NCI-H526 treated with DMSO at 0.1 percent for 48 hours (cell line): ENCODE measurements at regions not wholly inside any gene's neighbourhood (a gene's known extent, or its start where the extent isn't known, plus 50 kb on each side); places are given as distances from the start of the nearest gene placed in this dataset.
"Not testable (repeated sequence)": the region's sequence is repeated elsewhere in the genome, so short reads cannot be mapped to it uniquely, and the experiment has no call there.

Source experiments
- DNase-seq: peaks from one replicate; lab custom pipeline; 2025; lab: John Stamatoyannopoulos, UW

DNA sequence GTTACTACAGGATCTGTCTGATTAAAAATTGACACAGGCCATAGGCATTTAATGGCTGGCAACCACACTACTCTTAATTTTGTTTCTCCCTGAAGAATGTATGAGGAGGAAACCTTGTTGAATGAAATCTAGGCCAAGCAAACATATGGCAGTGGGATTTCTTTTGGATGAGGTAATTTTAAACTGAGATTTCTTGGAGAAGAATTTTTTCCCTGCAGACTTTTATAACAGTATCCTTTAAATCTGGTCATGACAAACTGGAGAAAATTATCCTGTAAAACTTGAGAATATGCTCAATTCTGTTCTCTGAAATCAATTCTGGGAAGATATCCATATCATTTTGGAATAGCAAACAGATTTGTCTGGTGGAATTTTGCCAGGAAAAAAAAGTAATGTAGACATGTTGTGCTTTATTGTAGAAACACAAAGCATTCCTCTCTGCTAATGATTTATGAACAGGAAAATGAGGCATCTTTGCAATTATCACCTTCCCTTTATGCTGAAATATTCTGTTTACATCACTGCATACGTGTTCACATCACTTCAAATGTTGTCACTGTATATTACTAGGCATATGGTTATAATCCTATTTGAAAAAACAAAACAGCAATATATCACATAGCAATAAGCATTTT is 108.3 kb upstream of the ARSJ start:
- no peak for DNase-seq

DNA sequence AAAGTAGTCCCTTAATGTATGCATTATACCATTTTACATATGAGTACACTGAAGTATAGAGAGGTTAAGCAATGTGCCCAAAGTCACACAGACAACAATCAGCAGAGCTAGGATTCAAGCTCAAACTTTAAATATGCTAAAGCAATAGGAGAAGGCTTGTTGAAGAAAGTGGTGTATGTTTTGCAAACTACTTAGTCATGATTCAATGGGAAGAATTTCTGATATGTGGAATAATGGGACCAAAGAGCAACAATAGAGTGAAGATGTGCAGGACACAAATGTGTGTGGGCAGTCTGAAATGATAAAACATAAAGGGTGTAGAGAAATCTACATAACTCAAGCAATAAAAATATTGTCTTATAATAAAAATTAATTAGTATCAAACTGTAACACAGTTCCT is 109.0 kb upstream of the ARSJ start:
- DNase-seq = no peak

DNA sequence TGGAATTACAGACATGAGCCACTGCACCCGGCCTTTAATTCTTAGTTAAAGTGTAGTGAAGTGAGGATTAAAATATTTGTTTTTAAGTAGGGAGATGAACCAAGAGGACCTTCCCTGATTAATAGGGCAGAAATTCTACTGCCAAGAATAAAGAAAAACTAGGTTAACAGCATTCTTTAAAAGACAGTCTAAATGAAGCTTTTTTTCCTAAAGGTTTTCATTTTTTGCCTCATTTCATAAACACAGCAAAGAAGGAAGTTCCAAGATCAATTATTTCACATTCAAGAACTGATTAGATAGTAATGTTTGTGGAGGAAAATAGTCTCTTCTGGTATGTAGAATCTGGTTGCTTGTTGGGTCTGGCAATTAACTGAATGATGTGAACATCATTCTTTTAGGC is 112.1 kb upstream of the ARSJ start:
- DNase-seq = no peak

DNA sequence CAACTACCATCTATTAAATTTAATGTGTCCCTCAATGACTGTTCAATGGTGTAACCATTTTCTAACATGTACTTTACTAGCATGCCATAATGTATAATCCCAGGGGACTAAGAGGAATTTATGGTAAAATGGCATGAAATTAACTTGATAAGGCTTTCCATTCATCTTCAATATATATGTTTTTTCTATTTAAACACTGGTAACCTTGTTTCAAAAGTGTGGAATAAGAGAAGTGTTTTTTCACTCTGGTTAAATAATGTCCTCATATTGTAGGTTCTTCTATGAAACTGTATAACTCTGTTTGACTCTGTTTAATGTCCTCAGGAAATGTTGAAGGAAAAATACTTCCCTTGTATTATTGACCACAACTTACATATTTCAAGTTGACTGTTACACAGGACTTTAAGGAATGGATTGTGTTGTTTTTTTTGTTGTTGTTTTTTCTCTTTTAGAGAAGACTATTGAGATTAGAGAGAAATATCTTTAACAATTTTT is 113.8 kb upstream of the ARSJ start:
- DNase-seq = no peak

DNA sequence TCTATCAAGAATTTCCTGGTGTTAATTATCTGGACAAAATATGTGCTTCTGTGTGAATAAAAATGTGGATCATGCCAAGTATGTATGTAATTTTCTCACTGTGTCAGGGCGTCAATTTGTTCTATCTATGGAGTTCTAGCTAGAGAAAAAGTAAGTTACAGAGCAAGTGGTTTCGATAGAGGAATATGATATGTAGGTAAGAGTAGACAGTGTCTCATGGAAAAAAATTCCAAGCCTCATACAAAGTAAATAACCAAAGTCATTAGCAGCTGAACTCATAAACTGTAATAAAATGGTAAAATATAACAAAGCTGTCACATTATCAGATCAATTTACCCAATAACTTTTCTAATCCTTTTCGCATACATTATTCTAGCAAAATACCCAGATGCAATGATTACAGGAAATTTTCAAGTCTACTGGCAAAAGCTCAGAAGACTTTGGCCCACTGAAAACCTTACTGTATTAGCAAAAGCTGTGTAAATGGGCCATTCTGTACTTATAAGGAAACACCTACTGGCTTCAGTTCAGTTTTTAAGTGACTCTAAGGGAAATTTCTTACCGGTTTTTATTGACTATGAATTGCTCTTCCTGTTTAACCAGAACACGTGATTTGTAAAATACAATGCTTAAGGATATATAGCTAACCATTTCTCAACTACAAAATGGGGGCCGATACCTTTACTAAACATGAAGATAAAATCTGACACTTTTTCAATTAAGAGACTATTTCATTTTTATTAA is 121.0 kb upstream of the ARSJ start:
- DNase-seq = no peak

DNA sequence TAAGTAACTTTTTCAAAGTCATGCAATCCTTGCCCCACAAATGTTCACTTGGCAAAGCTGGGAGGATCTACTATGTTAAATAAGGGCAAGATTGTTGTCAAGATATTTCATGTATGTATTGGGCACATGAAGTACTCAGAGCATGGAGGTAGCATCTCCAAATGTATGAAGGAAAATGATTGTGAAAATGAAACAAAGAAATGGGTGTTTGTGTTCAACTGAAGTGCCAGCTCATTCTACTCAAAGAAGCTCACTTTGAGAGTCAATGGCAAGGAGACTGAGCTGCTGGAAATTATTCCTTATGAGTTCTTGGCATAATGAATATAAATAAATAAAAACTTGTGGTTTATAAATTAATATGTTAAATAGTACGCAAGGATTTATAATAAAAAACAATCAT is 124.5 kb upstream of the ARSJ start:
- no peak for DNase-seq

DNA sequence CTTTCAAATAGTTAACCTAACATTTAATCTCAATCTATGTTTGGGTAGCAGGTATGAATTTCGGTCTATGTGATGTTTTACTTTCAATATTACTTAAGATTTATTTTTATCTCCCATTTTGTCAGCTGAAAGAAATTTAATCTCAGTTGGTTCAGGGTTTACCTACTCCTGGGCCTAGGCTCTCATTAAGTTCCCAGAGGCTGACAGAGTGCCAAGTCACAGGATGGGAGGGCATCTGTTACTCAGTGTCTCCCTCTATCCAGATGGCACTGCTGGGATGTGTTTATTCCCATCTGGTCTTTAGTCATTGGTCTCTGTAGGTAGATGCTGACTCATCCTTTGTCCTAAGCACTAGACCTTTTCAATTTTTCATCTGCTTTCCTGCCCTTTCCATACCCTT is 129.4 kb upstream of the ARSJ start:
- DNase-seq = no peak

DNA sequence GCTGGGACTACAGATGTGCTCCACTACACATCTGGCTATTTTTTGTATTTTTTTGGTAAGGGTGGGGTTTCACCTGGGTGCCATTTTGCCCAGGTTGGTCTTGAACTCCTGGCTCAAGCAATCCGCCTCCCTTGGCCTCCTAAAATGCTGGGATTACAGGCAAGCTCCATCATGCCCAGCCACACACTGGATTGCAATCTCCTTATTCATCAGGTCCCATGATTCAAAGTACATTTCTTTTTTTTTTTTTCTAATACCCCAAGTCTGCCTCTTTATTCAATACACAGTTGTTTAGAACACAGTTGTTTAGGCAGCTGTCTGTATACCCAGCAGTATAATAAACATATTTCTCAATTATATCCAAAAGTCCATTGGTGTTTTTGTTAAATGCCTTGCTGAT is 130.3 kb upstream of the ARSJ start:
- no peak for DNase-seq

DNA sequence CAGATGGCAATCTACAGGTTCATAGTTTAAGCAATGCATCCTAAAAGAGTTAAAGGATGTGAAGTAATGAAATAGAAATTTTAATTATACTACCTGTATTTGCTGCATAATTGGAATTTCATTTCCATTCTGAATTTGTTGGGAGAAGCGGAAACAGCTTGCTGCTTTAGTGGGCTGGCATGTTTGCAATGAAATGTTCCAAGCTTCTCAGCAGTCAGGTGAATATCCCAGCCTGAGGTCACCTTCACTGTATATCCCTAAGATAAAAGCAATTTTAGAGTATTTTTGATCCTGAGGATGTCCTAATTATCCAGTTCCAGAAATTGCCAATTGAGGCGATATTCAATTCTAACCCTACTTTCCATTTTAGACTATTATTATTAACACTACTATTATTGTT is 136.1 kb upstream of the ARSJ start:
- no peak for DNase-seq

DNA sequence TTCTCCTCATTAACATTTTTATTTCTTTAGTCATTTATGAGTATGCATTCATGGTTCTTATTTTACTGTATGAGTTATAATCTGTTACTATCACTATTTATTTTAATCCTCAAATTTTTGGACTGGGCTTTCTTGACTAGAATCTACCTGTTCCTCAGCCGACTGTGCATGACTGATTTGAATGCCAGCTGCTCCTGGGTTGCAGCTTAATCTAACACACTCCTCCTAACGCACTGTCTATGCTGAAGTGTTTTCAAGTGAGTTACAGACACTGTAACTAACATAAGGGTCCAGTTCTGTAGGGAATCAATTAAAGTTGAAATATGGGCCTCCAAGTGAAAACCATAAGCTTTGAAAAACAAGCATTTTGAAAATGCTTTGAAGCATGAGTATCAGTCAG is 137.4 kb upstream of the ARSJ start:
- DNase-seq = peak; percentile 29

DNA sequence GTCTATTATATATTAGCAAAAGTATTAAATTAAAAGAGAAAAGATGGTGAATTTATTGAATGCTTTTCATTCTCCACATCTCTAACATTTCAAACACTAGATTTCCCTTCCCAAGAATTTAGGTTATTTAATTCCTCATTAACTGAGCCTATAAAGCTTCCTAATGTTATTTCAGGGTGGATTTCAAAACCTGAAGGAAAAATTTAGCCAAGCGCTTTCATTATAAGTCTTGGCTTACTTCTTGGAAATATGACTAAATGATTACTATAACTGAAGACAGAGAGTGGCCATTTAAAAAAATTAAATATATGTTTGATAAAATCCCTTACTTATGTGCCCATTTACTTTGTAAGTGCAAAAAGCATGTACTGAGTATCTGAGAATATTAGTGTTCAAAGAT is 141.8 kb upstream of the ARSJ start:
- DNase-seq = no peak

DNA sequence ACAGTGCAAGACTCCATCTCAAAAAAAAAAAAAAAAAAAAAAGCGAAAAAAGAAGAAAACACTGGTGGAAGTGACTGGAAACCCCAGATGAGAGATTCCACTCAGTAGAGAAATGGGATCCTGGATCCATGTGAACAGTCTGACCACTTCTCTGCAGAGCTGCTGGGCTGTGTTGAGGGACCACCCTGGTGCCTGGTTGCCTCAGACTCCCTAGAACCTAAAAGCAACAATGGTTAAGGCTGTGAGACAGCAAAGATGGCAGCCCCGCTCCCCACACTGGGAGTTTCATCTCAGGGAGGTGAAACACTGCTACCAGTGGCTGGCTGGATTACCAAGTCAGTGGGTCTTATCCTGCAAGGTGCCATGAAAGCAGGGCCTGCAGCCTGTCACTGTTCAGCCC is 152.8 kb upstream of the ARSJ start:
- DNase-seq = no peak

DNA sequence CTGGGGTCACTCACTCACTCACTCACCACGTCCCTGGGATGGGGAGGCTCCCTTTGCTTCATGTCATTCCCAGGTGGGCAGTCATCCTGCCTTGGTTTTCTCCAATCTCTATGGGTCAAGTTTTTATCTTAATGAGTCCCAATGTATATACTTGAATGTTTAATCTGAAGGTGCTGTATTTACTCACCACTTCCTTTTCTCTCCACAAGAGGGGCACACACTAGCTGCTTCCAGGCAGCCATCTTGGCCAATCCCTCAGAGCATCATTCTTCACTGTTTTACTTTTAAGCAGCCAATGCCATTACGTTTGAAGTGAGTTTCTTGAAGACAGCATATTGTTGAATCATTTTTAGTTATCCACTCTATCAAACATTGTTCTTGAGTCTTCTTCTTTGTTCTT is 153.4 kb upstream of the ARSJ start:
- DNase-seq = no peak

DNA sequence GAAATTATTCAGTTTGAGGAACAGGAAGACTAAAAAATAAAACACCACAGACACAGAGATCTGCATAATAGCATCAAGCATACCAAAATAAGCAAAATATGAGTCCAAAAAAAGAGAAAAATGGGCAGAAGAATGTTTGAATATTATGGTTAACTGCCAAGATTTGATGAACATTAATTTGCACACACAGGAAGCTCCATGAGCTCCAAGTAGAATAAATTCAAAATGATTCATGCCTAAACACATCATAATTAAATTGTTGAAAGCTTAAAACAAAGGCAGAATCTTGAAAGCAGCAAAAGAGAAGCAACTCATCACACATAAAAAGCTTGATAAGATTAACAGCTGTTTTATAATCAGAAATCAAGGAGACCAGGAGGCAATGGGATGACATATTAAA is 156.6 kb upstream of the ARSJ start:
- DNase-seq = no peak

DNA sequence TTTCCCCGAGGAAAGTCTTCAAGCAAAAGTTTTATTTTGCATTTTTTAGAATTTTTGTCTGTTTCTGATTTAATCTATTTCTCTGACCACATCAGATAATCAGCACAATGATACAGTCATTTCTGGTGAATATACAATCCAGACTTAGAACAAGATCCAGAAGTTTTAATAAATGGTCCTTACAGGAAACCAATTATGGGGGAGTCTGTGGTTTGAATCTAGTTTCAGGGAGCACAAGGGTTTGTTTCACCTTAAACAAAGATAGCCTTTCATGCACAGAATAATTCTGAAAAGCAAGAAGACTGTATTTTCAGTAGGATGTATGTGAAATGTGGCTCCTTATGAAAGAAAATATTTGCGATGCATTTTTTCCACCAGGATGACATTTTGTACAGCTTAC is 158.5 kb upstream of the ARSJ start:
- no peak for DNase-seq

DNA sequence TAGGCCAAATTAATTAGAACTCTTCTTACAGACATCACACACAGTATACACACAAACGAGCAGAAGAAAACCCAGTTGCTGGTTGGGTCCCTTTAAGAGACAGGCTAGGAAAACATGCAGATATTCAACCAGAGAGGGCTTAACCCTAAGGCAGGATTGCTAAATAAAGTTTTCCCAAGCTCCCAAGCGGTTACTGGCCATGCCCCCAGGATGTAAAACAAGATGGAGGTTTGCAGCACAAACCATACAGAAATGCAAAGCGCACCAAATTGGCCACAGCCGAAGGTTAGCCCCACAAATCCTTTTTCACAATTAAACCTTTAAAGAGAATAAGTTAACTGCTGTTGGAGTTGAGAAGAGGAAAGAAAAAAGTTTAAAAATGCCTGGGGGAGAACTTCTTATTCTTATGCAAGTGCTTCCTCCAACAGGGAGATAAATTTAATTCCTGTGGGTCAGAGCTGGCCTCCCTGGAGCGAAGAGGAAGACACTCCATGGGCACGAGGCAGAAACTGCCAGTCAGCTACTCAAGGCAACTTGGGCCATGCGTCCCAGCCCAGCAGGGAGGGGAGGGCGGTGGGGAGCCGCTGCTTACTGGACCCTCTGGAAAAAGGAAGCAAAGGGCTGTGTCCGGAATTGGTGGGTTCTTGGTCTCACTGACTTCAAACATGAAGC is 167.6 kb upstream of the ARSJ start:
- no peak for DNase-seq

DNA sequence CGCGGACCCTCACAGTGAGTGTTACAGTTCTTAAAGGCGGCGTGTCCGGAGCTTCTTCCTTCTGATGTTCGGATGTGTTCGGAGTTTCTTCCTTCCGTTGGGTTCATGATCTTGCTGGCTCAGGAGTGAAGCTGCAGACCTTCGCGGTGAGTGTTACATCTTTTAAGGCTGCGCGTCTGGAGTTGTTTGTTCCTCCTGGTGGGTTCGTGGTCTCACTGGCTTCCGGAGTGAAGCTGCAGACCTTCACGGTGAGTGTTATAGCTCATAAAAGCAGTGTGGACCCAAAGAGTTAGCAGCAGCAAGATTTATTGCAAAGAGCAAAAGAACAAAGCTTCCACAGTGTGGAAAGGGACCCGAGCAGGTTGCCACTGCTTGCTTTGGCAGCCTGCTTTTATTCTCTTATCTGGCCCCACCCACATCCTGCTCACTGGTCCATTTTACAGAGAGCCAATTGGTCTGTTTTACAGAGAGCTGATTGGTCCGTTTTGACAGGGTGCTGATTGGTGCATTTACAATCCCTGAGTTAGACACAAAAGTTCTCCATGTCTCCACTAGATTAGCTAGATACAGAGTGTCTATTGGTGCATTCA is 168.3 kb upstream of the ARSJ start:
- not testable (repeated sequence) for DNase-seq

DNA sequence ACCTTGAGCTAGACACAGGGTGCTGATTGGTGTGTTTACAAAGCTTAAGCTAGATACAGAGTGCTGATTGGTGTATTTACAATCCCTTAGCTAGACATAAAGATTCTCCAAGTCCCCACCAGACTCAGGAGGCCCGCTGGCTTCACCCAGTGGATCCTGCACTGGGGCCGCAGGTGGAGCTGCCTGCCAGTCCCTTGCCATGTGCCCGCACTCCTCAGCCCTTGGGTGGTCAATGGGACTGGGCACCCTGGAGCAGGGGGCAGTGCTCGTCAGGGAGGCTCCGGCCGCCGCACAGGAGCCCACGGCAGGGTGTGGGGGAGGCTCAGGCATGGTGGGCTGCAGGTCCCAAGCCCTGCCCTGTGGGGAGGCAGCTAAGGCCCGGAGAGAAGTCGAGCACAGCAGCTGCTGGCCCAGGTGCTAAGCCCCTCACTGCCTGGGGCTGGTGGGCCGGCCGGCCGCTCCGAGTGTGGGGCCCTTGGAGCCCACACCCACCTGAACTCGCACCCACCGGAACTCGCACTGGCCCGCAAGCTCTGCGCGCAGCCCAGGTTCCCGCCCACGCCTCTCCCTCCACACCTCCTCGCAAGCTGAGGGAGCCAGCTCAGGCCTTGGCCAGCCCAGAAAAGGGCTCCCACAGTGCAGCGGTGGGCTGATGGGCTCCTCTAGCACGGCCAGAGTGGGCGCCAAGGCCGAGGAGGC is 169.1 kb upstream of the ARSJ start:
- DNase-seq = not testable (repeated sequence)

DNA sequence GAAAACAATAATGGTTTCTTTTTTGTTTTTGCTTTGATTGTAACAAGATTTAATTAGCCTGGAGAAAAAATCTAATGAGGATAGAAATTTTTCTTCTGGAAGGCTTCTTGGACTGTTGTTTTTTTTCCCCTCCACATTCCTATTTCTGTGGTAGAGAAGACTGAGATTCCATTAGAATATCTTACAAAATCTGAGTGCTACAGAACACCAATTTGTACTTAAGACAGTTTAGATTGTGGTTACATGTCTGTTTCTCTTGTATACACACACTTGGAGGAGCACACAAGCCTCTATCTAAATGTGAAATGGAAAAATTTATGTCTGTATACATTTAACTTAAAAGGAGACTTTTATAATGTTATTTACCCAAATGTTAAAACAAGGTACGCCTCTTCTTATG is 176.9 kb upstream of the ARSJ start:
- DNase-seq = no peak

DNA sequence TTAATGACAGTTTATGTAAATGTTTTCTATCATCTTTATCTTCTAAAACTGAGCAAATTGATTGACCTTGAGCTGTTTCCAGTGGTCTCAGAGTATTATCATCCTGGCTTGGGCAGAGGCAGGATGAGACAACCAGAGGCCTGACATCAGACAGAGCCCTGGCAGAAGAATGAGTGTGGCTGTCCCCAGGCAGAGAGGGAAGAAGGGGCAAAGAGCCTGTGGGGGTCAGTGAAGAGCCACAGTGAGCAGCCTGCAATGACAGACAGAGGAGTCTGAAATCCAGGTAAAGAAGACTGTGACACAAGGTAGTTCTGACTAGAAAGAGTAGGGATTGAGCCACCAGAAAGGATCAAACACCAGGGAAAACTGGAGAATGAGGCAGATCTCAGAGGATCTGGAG is 182.4 kb upstream of the ARSJ start:
- no peak for DNase-seq

DNA sequence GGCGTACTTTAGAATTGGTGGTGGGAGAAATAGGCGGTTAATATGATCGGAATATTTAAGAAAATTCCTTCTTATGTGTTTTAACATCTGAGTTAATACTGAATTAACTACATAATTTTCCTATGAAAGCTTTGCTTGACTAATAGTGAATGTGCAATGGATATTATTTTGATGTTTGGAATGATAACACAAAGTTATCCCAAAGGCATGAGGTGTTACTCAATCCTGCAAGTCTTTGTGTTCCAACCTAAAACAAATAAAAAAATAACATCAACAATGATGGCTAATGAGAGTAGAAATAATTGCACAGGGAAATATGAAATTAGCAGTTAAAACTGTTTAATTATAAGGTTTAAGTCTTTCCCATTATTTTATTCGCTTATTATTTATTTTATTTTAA is 183.6 kb upstream of the ARSJ start:
- no peak for DNase-seq

DNA sequence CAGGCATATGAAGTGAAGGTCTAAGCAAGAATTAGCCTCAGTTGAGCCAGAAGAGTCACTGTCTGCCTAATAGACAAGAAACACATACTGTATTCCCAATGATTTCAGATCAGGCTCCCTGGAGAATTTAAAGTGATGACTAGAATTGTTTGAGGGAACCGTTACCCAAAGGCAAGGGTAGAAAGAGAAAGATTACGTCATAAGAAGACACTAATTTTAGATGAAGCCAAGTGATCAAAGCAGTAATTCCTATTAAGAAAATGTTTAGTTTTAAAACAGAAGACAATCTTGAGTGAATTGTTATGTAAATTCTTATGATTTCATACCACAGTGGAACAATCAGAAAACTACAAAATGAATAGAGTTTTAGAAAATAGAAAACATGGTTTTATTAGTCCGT is 194.5 kb upstream of the ARSJ start:
- no peak for DNase-seq
